H1 (cell line): ENCODE measurements at regions not wholly inside any gene's neighbourhood (a gene's known extent, or its start where the extent isn't known, plus 50 kb on each side); places are given as distances from the start of the nearest gene placed in this dataset.

Experiments
- BCL11A ChIP-seq, 2 experiments: IDR thresholded peaks; one replicate each; pipeline ENCODE4 v1.6.1; 2011; ENCODE audit warnings: low read depth in 2 of 2, low read length in 2 of 2, mild to moderate bottlenecking in 2 of 2
- CTCF ChIP-seq, 3 experiments: IDR thresholded peaks; 1 replicate in 2 of 3; 2 replicates in 1 of 3; pipeline versions ENCODE4 v1.5.1 to v1.6.1; 2011; ENCODE audit warnings: low read length in 3 of 3, mild to moderate bottlenecking in 3 of 3, inconsistent platforms in 2 of 3, low read depth in 1 of 3, moderate library complexity in 1 of 3; ENCODE audit not compliant: insufficient read depth in 1 of 3; ENCODE audit errors: control extremely low read depth in 1 of 3
- GABPA ChIP-seq: IDR thresholded peaks from 2 replicates; pipeline ENCODE4 v1.6.1; 2011; ENCODE audit warnings: mild to moderate bottlenecking, low read length, moderate library complexity, borderline replicate concordance; ENCODE audit not compliant: insufficient read depth
- JUND ChIP-seq: IDR thresholded peaks from 2 replicates; pipeline ENCODE4 v1.6.1; 2011; ENCODE audit warnings: mild to moderate bottlenecking, improper control_type of control experiment, low read length
- MAX ChIP-seq: IDR thresholded peaks from 2 replicates; pipeline ENCODE4 v1.6.1; 2012; ENCODE audit warnings: inconsistent platforms
- RBBP5 ChIP-seq: IDR thresholded peaks from 2 replicates; pipeline ENCODE4 v1.7.1; 2012; ENCODE audit warnings: low read depth, mild to moderate bottlenecking, inconsistent platforms, low read length, moderate library complexity, borderline replicate concordance

- TF ChIP-seq BCL11A (IDR thresholded peaks at IDR 0.05; ENCODE audit: low read depth in 2 of 2, low read length in 2 of 2), result no peak
- no peak for TF ChIP-seq CTCF (IDR thresholded peaks at IDR 0.05; ENCODE audit: control extremely low read depth in 1 of 3, insufficient read depth in 1 of 3, low read depth in 1 of 3, low read length in 3 of 3)
- no peak for TF ChIP-seq MAX
- no peak for TF ChIP-seq GABPA
- no peak for TF ChIP-seq JUND
- TF ChIP-seq RBBP5, result no peak
These were observed 66.3 kb upstream of the CDH8 start for GRCh38 chr16:62102588-62102987.
